ENCODE measurements at regions not wholly inside any gene's neighbourhood (a gene's known extent, or its start where the extent isn't known, plus 50 kb on each side); places are given as distances from the start of the nearest gene placed in this dataset.

- Histone ChIP-seq H3K4me2 (ENCODE audit: low read length) (no peak overlapping the region), H3K56ac (ENCODE audit: low read length) (no peak overlapping the region), H3K79me2 (ENCODE audit: control insufficient read depth, insufficient read depth, low read length) (no peaks in the 10 kb centered on the region), H2BK15ac (replicated peaks; ENCODE audit: low read depth) (no peak overlapping the region), H3K18ac (ENCODE audit: low read length) (no peak overlapping the region), H3K36me3 (ENCODE audit: control insufficient read depth, insufficient read depth, low read length) (no peaks in the 10 kb centered on the region), H3K4me3 (ENCODE audit: low read length) (no peak overlapping the region), H3K9ac (ENCODE audit: low read length) (no peak overlapping the region), H3K79me1 (ENCODE audit: low read length) (no peaks in the 10 kb centered on the region), H3K27me3 (ENCODE audit: insufficient read depth, low read length, poor library complexity) (no peaks in the 10 kb centered on the region), H2AK5ac (ENCODE audit: low read length) (no peak overlapping the region), H3K23ac (ENCODE audit: low read length) (no peak overlapping the region), H2BK5ac (ENCODE audit: low read length) (no peak overlapping the region), H3K27ac (ENCODE audit: low read depth, low read length) (no peak overlapping the region), H3K4me1 (ENCODE audit: control insufficient read depth, low read depth, low read length) (no peaks in the 10 kb centered on the region), H4K8ac (ENCODE audit: low read depth, low read length) (no peak overlapping the region), H3K4ac (ENCODE audit: low read depth, low read length) (no peak overlapping the region), H4K5ac (ENCODE audit: low read length) (no peak overlapping the region), H2BK120ac (ENCODE audit: low read depth, low read length) (no peak overlapping the region)
- peak; percentile 72 for DNase-seq
- WGBS (ENCODE audit: extremely low coverage, insufficient coverage, low lambda C conversion rate) = no CpG with 5 or more reads among the region's 7 CpGs
These were observed 155.4 kb downstream of the DIO2 start for GRCh38 chr14:80055667-80056496.

GRCh38 chr14:80055226-80055625, 156.1 kb downstream of the DIO2 start:
- H2BK15ac ChIP-seq (replicated peaks; ENCODE audit: low read depth) = no peak overlapping the region
- no peak overlapping the region for H3K4ac ChIP-seq (ENCODE audit: low read depth, low read length)

GRCh38 chr14:80054020-80054419, 157.3 kb downstream of the DIO2 start:
- Histone ChIP-seq H3K23ac (ENCODE audit: low read length) (no peak overlapping the region), H3K79me1 (ENCODE audit: low read length) (no peaks in the 10 kb centered on the region), H3K27ac (ENCODE audit: low read depth, low read length) (no peak overlapping the region), H2AK5ac (ENCODE audit: low read length) (no peak overlapping the region), H4K5ac (ENCODE audit: low read length) (no peak overlapping the region), H2BK15ac (replicated peaks; ENCODE audit: low read depth) (no peak overlapping the region), H3K18ac (ENCODE audit: low read length) (no peak overlapping the region), H3K36me3 (ENCODE audit: control insufficient read depth, insufficient read depth, low read length) (no peaks in the 10 kb centered on the region), H3K9ac (ENCODE audit: low read length) (no peak overlapping the region), H4K8ac (ENCODE audit: low read depth, low read length) (no peak overlapping the region), H2BK5ac (ENCODE audit: low read length) (no peak overlapping the region), H3K4me1 (ENCODE audit: control insufficient read depth, low read depth, low read length) (no peaks in the 10 kb centered on the region), H2BK120ac (ENCODE audit: low read depth, low read length) (no peak overlapping the region), H3K79me2 (ENCODE audit: control insufficient read depth, insufficient read depth, low read length) (no peaks in the 10 kb centered on the region), H3K56ac (ENCODE audit: low read length) (no peak overlapping the region), H3K4me3 (ENCODE audit: low read length) (no peak overlapping the region), H3K4ac (ENCODE audit: low read depth, low read length) (no peak overlapping the region), H3K4me2 (ENCODE audit: low read length) (no peak overlapping the region), H3K27me3 (ENCODE audit: insufficient read depth, low read length, poor library complexity) (no peaks in the 10 kb centered on the region)
- no peak for DNase-seq
- no CpG with 5 or more reads among the region's 3 CpGs for WGBS (ENCODE audit: extremely low coverage, insufficient coverage, low lambda C conversion rate)

More at GRCh38 chr14:80055226-80055625, 156.1 kb downstream of the DIO2 start:
- Histone ChIP-seq H3K23ac (ENCODE audit: low read length) (no peak overlapping the region), H3K36me3 (ENCODE audit: control insufficient read depth, insufficient read depth, low read length) (no peaks in the 10 kb centered on the region), H2BK5ac (ENCODE audit: low read length) (no peak overlapping the region), H3K9ac (ENCODE audit: low read length) (no peak overlapping the region), H4K8ac (ENCODE audit: low read depth, low read length) (no peak overlapping the region), H4K5ac (ENCODE audit: low read length) (no peak overlapping the region), H3K4me3 (ENCODE audit: low read length) (no peak overlapping the region), H3K4me2 (ENCODE audit: low read length) (no peak overlapping the region), H3K18ac (ENCODE audit: low read length) (no peak overlapping the region), H2AK5ac (ENCODE audit: low read length) (no peak overlapping the region), H3K27ac (ENCODE audit: low read depth, low read length) (no peak overlapping the region), H2BK120ac (ENCODE audit: low read depth, low read length) (no peak overlapping the region), H3K56ac (ENCODE audit: low read length) (no peak overlapping the region), H3K79me2 (ENCODE audit: control insufficient read depth, insufficient read depth, low read length) (no peaks in the 10 kb centered on the region), H3K27me3 (ENCODE audit: insufficient read depth, low read length, poor library complexity) (no peaks in the 10 kb centered on the region), H3K79me1 (ENCODE audit: low read length) (no peaks in the 10 kb centered on the region), H3K4me1 (ENCODE audit: control insufficient read depth, low read depth, low read length) (no peaks in the 10 kb centered on the region)
- no peak for DNase-seq
- no CpG with 5 or more reads among the region's 1 CpG for WGBS (ENCODE audit: extremely low coverage, insufficient coverage, low lambda C conversion rate)

- no peak overlapping the region for H2BK5ac ChIP-seq (ENCODE audit: low read length)
These were observed 162.2 kb downstream of the DIO2 start for GRCh38 chr14:80049055-80049454.

GRCh38 chr14:80047761-80048160, 163.5 kb downstream of the DIO2 start:
- Histone ChIP-seq H3K4me3 (ENCODE audit: low read length) (no peak overlapping the region), H3K18ac (ENCODE audit: low read length) (no peak overlapping the region), H2BK120ac (ENCODE audit: low read depth, low read length) (no peak overlapping the region), H3K4me2 (ENCODE audit: low read length) (no peak overlapping the region), H3K56ac (ENCODE audit: low read length) (no peak overlapping the region), H4K8ac (ENCODE audit: low read depth, low read length) (no peak overlapping the region), H3K27me3 (ENCODE audit: insufficient read depth, low read length, poor library complexity) (no peaks in the 10 kb centered on the region), H3K27ac (ENCODE audit: low read depth, low read length) (no peak overlapping the region), H3K79me2 (ENCODE audit: control insufficient read depth, insufficient read depth, low read length) (no peaks in the 10 kb centered on the region), H3K36me3 (ENCODE audit: control insufficient read depth, insufficient read depth, low read length) (no peaks in the 10 kb centered on the region), H3K79me1 (ENCODE audit: low read length) (no peaks in the 10 kb centered on the region), H4K5ac (ENCODE audit: low read length) (no peak overlapping the region), H3K23ac (ENCODE audit: low read length) (no peak overlapping the region), H2BK15ac (replicated peaks; ENCODE audit: low read depth) (no peak overlapping the region), H2BK5ac (ENCODE audit: low read length) (no peak overlapping the region), H3K9ac (ENCODE audit: low read length) (no peak overlapping the region), H2AK5ac (ENCODE audit: low read length) (no peak overlapping the region), H3K4ac (ENCODE audit: low read depth, low read length) (no peak overlapping the region), H3K4me1 (ENCODE audit: control insufficient read depth, low read depth, low read length) (no peaks in the 10 kb centered on the region)
- no CpG with 5 or more reads among the region's 3 CpGs for WGBS (ENCODE audit: extremely low coverage, insufficient coverage, low lambda C conversion rate)
- no peak for DNase-seq

More at GRCh38 chr14:80049055-80049454, 162.2 kb downstream of the DIO2 start:
- no peak for DNase-seq
- H4K8ac ChIP-seq (ENCODE audit: low read depth, low read length) = no peak overlapping the region
- no peaks in the 10 kb centered on the region for H3K79me2 ChIP-seq (ENCODE audit: control insufficient read depth, insufficient read depth, low read length)
- WGBS (ENCODE audit: extremely low coverage, insufficient coverage, low lambda C conversion rate) = no CpG with 5 or more reads among the region's 2 CpGs
- no peak overlapping the region for H2BK120ac ChIP-seq (ENCODE audit: low read depth, low read length)
- H3K36me3 ChIP-seq (ENCODE audit: control insufficient read depth, insufficient read depth, low read length) = no peaks in the 10 kb centered on the region
- H2AK5ac ChIP-seq (ENCODE audit: low read length) = no peak overlapping the region
- H3K4me1 ChIP-seq (ENCODE audit: control insufficient read depth, low read depth, low read length) = no peaks in the 10 kb centered on the region
- no peak overlapping the region for H3K56ac ChIP-seq (ENCODE audit: low read length)
- H3K27me3 ChIP-seq (ENCODE audit: insufficient read depth, low read length, poor library complexity) = no peaks in the 10 kb centered on the region
- no peak overlapping the region for H2BK15ac ChIP-seq (replicated peaks; ENCODE audit: low read depth)
- H3K23ac ChIP-seq (ENCODE audit: low read length) = no peak overlapping the region
- no peak overlapping the region for H3K4me2 ChIP-seq (ENCODE audit: low read length)
- no peak overlapping the region for H3K4me3 ChIP-seq (ENCODE audit: low read length)
- no peak overlapping the region for H3K4ac ChIP-seq (ENCODE audit: low read depth, low read length)
- no peaks in the 10 kb centered on the region for H3K79me1 ChIP-seq (ENCODE audit: low read length)
- H3K9ac ChIP-seq (ENCODE audit: low read length) = no peak overlapping the region
- no peak overlapping the region for H3K27ac ChIP-seq (ENCODE audit: low read depth, low read length)
- no peak overlapping the region for H3K18ac ChIP-seq (ENCODE audit: low read length)
- no peak overlapping the region for H4K5ac ChIP-seq (ENCODE audit: low read length)

- H3K18ac ChIP-seq (ENCODE audit: low read length) = no peak overlapping the region
- no peak overlapping the region for H4K8ac ChIP-seq (ENCODE audit: low read depth, low read length)
- H3K79me2 ChIP-seq (ENCODE audit: control insufficient read depth, insufficient read depth, low read length) = no peaks in the 10 kb centered on the region
- no peak overlapping the region for H2BK15ac ChIP-seq (replicated peaks; ENCODE audit: low read depth)
- no peak overlapping the region for H3K56ac ChIP-seq (ENCODE audit: low read length)
- H3K27ac ChIP-seq (ENCODE audit: low read depth, low read length) = no peak overlapping the region
- no peak overlapping the region for H2BK5ac ChIP-seq (ENCODE audit: low read length)
- no CpG with 5 or more reads among the region's 2 CpGs for WGBS (ENCODE audit: extremely low coverage, insufficient coverage, low lambda C conversion rate)
- no peaks in the 10 kb centered on the region for H3K4me1 ChIP-seq (ENCODE audit: control insufficient read depth, low read depth, low read length)
- no peak overlapping the region for H2BK120ac ChIP-seq (ENCODE audit: low read depth, low read length)
- no peak overlapping the region for H2AK5ac ChIP-seq (ENCODE audit: low read length)
- H3K79me1 ChIP-seq (ENCODE audit: low read length) = no peaks in the 10 kb centered on the region
- H3K23ac ChIP-seq (ENCODE audit: low read length) = no peak overlapping the region
- no peaks in the 10 kb centered on the region for H3K36me3 ChIP-seq (ENCODE audit: control insufficient read depth, insufficient read depth, low read length)
- H3K27me3 ChIP-seq (ENCODE audit: insufficient read depth, low read length, poor library complexity) = no peaks in the 10 kb centered on the region
- H4K5ac ChIP-seq (ENCODE audit: low read length) = no peak overlapping the region
- no peak overlapping the region for H3K9ac ChIP-seq (ENCODE audit: low read length)
- no peak overlapping the region for H3K4ac ChIP-seq (ENCODE audit: low read depth, low read length)
- DNase-seq = peak; percentile 16
- no peak overlapping the region for H3K4me2 ChIP-seq (ENCODE audit: low read length)
- no peak overlapping the region for H3K4me3 ChIP-seq (ENCODE audit: low read length)
These were observed 174.0 kb downstream of the DIO2 start for GRCh38 chr14:80037349-80037748.
